Fibroblast of skin of left quadriceps (primary cell): ENCODE measurements at regions not wholly inside any gene's neighbourhood (a gene's known extent, or its start where the extent isn't known, plus 50 kb on each side); places are given as distances from the start of the nearest gene placed in this dataset.

Source experiments
- DNase-seq, 2 experiments: peaks; one replicate each; pipeline ENCODE4 v3.0.0-alpha.2; 2013; ENCODE audit warnings: low read depth in 2 of 2

GRCh38 chr1:17930635-17931034 is 175.5 kb downstream of the ACTL8 start:
- no peak for DNase-seq

- DNase-seq = no peak
Measured at GRCh38 chr1:17932164-17932563, 175.4 kb upstream of the IGSF21 start.

GRCh38 chr1:17933501-17933900 is 174.1 kb upstream of the IGSF21 start:
- DNase-seq = no peak

GRCh38 chr1:17933971-17934370 is 173.6 kb upstream of the IGSF21 start:
- DNase-seq = no peak

GRCh38 chr1:17935230-17935629 is 172.4 kb upstream of the IGSF21 start:
- DNase-seq = no peak

GRCh38 chr1:17941431-17942189 is 166.0 kb upstream of the IGSF21 start:
- DNase-seq = no peak

- DNase-seq = no peak
Measured at GRCh38 chr1:17943506-17943905, 164.1 kb upstream of the IGSF21 start.

- DNase-seq = no peak
Measured at GRCh38 chr1:17944646-17945045, 163.0 kb upstream of the IGSF21 start.

- DNase-seq = no peak
Measured at GRCh38 chr1:17946434-17946833, 161.2 kb upstream of the IGSF21 start.

- no peak for DNase-seq
Measured at GRCh38 chr1:17948594-17948993, 159.0 kb upstream of the IGSF21 start.

GRCh38 chr1:17949511-17949910 is 158.1 kb upstream of the IGSF21 start:
- DNase-seq = no peak

GRCh38 chr1:17950728-17951127 is 156.9 kb upstream of the IGSF21 start:
- DNase-seq = no peak

- no peak for DNase-seq
Measured at GRCh38 chr1:17952506-17952905, 155.1 kb upstream of the IGSF21 start.

GRCh38 chr1:17953921-17954320 is 153.7 kb upstream of the IGSF21 start:
- no peak for DNase-seq

GRCh38 chr1:17955302-17956285 is 152.0 kb upstream of the IGSF21 start:
- DNase-seq = no peak

GRCh38 chr1:17957588-17958267 is 149.9 kb upstream of the IGSF21 start:
- DNase-seq = no peak

- no peak for DNase-seq
Measured at GRCh38 chr1:17958704-17959103, 148.9 kb upstream of the IGSF21 start.

- no peak for DNase-seq
Measured at GRCh38 chr1:17963513-17963912, 144.1 kb upstream of the IGSF21 start.

- no peak for DNase-seq
Measured at GRCh38 chr1:17965515-17966100, 142.0 kb upstream of the IGSF21 start.

- no peak for DNase-seq
Measured at GRCh38 chr1:17966341-17966740, 141.3 kb upstream of the IGSF21 start.

- DNase-seq = no peak
Measured at GRCh38 chr1:17967623-17968255, 139.9 kb upstream of the IGSF21 start.
